IPS DF 19.7 (cell line): ENCODE measurements at regions not wholly inside any gene's neighbourhood (a gene's known extent, or its start where the extent isn't known, plus 50 kb on each side); places are given as distances from the start of the nearest gene placed in this dataset.

Experiments
- DNase-seq: peaks from one replicate; pipeline ENCODE4 v3.0.0-alpha.2; 2013; ENCODE audit warnings: low read depth, low spot score

DNA sequence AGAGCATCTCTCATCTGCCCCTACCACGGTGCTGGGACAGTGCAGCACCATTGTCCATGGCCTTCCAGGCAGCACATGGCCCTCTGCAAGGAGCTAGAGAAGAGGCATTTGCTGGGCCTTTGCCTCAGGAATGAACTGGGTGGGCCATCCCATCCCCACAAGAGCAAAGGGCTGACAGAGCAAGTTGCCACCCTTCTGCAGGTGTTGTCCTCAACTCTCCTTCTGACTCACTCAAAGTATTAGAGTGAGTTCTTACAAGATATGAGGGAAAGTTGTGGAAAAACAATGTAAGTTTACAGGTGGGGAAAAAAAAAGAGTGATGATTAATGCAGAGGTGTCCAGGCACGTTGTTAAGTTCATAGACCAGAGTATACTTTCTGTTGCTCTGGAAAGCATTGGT is 261.2 kb downstream of the SKIDA1 start:
- no peak for DNase-seq

DNA sequence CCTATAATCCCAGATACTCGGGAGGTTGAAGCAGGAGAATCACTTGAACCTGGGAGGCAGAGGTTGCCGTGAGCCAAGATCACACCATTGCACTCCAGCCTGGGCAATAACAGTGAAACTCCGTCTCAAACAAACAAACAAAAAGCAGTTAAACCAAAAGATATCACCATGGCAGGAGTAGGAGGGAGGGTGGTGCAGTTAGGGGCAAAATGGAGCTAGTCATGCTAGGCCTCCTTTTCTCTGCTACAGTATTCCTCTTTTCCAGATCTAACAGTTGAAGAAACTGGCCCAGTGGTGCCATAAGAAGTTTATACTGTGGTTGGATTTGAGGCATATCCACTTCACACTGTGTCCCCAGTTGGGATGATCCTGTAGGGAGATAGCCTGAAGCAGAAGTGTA is 261.6 kb downstream of the SKIDA1 start:
- DNase-seq, result no peak

DNA sequence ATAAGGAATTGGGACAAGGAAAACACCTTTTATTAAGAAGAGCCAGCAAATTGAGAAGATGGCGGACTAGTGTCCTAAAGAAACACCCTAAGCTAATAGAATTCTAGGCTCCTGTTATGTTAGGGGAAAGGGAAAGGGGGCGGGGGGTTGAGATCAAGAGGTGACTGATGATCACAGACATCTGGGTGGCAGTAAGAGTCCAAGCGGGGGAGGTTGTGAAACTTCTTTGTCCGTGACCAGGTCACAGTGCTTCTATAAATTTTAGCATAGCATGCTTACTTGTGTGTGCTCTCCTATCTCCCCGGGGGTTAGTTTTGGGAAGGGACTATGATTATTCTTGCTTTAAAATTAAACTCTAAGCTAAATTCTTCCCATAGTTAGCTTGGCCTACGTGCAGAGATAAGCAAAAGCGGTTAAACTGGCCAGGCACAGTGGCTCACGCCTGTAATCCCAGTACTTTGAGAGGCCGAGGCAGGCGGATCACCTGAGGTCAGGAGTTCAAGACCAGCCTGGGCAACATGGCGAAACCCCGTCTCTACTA is 262.1 kb downstream of the SKIDA1 start:
- no peak for DNase-seq

DNA sequence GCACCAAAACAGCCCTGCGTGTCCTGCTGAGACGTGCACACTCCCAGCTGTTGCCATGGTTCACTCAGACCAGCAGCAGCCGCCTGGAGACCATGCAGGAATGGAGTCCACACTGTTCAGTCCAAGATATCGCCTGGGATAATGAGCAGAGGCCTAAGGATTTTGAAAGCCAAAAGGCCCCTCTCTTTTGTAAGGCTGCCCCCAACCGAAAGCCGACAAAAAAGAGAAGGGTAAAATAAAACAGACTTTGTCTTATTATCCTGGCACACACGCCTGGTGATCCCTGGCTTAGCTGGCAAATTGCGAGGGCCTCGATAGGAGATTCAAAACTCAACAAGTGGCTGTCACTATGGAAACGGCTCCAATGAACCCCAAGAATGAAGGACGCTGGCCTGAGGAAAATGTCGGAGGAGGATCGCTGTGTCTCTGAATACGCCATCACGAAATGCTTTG is 263.6 kb downstream of the SKIDA1 start:
- DNase-seq, result no peak

DNA sequence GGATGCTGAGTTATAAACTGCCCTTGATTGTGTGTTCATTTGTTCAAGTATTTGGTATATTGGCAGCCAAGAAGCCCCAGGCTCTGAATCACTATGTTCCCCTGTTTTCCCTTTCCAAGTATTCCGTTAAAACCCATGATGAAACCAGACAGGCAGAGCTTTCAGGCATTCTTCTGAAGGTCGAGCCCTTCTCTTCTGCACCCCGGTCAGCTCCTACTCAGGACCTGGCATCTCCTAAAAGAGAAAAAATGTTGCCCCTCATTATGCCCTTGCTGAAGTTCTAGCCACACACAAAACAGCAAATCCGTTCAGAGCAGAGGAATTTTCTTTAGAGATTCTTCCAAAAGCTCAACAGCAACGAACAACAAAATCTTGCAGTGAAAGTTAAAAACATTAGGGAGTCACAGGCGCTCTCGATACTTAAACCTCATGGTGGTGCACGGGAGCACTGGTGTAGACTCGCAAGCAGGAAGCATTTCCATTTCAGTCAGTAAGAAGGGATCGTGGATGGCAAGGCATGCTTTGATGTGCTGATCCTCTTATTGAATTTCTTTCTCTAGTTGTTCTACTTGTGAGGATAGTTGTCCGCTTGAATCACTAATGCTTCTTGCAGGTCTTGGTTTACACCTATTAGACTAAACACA is 264.9 kb downstream of the SKIDA1 start:
- DNase-seq, result no peak

DNA sequence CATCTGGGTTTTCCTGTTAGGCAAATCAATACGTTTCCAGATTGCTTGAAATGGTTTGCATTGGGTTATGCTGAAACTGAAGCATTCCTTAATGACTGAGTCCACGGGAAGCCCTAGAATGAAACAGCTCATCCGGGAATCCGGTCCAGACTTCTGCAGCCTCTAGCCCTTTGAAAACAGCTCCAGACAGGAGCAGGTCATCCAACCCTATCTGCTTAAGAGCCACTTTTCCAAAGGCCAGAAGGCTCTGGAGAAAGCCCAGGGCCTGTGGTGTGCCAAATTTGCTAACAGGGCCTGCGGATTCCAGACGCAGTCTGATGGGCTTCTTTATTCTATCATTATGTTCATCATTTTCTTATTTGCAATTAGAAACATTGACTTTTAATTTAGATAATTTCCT is 265.4 kb downstream of the SKIDA1 start:
- no peak for DNase-seq

DNA sequence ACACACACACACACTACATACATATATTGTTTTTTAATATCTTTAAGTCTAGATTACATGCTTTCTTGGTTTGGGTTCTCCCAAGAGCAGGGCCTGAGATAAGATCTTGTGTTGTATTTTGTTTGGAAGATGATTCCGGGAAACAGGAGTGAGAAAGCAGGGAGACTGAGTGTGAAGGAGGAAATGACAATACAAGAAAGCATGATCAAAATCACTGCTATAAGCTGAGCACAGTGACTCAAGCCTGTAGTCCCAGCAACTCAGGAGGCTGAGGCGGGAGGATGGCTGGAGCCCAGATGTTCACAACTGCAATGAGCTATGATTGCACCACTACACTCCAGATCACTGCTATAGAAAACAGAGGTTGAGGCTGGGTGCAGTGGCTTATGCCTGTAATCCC is 267.6 kb downstream of the SKIDA1 start:
- no peak for DNase-seq

DNA sequence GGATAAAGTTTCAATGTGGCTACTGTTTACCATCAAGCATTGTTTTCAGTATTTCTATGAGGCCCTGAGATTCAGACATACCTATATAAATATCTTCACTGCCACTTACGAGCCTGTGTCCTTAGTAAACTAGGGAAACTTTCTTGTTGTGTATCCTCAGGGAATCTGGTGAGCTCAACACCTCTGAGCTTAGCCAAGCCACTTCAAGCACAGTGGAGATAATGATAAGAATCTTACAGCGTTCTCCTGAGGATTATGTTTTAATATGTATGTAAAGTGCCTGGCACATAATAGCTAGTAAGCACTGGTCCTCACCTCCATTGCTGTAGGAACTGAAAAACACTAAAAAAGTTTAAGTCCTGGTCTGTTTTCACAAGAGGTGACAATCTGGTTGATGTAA is 268.3 kb downstream of the SKIDA1 start:
- DNase-seq, result no peak

DNA sequence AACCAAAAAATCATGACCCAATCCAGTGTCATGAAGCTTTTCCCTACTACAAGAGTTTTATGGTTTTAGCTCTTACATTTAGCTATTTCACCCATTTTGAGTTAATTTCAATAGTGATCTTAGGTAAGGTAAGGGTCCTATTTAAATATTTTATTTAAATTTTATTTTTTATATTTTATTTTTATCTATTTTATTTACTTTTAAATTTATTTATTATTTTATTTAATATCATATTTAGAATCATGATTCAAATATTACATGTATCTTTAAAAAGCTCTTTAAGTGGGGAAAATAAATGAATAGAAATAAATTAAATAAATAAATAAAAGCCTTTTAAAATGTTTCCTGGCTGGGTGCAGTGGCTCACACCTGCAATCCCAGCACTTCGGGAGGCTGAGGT is 276.0 kb downstream of the SKIDA1 start:
- DNase-seq, result no peak

DNA sequence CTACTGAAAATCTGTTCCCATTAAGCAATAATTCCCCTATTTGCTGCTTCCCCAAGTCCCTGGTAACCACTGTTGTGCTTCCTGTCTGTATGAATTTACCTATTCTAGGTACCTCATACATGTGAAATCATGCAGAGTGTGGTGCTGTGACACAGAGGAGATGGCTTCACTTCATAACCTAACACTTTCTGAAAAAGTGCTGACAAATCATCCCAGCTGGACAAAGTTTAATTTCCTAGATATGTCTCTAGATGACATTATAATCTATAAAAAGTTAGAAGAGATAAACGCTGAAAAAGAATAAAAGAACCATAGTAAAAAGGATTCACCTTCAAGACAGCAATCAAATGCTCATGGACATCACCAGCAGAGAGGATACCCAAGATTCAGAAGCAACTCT is 277.9 kb downstream of the SKIDA1 start:
- no peak for DNase-seq

DNA sequence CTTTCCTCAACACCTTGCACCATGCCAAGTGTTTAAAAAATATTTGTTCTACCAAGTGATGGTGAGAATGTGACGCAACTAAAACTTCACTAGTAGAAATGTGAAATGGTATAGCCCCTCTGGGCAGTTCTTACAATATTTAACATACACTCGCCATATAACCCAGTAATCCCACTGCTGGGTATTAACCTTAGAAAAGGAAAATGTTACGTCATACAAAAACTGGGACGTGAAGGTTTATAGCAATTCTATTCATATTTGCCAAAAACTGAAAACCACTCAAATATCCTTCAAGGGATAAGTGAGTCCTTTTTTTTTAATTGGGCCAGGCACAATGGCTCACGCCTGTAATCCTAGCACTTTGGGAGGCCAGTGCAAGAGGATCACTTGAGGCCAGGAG is 279.3 kb downstream of the SKIDA1 start:
- no peak for DNase-seq

DNA sequence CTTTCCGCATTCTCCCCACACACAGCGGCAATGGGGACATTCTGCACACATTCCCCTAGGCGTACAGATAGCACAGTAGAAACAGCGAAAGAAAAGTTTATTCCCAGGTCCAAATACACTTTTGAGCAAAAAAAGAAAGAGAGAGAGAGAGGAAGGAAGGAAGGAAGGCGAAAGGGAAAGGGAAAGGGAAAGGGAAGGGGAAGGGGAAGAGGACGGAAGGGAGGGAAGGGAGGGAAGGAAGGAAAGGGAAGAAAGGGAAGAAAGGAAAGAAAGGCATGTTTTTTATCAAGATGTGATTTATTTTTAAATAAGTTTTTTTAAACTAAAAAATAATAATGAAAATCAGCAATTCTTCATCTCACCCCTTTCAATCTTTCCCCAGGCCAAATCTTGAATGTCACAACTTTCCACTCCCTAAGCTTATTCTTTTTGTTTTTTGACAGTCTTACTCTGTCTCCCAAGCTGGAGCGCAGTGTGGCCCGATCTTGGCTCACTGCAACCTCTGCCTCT is 281.7 kb downstream of the SKIDA1 start:
- no peak for DNase-seq

DNA sequence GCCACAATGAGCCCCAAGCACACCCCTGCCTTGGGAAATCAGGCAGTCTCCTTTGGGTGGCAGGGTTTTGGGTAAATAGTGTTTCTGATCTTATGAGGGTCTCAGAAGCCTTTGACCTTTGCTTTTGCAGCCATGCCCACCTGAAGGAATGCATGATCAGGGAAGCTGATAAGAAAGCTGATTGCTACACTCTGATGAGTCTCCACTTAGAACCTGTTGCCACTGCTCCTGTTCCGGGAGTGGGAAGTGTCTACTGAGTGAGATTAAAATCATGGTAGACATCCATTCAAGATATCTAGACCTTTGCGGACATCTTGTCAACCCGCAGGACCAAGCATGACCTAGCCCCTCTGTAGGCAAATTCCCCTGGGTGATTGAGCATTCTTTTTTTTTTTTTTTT is 282.6 kb downstream of the SKIDA1 start:
- no peak for DNase-seq

DNA sequence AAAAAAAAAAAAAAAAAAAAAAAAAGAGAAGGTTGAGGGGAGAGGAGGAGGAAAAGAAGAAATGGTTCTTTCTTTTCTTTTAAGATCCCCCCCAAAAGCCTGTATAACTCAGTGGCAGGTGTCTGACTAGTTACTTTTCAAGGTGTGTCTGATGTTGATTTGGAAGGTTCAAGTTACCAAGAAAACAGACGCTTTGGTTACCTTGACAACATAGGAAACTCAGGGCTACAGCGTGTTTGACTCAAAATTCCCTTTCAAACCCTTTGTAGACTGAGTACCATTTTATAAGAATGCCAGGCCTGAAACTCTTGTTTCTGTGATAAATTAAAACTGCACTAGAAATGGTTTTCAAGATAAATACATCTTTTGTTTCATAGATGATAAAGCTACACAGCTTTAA is 286.8 kb downstream of the SKIDA1 start:
- DNase-seq, result no peak

DNA sequence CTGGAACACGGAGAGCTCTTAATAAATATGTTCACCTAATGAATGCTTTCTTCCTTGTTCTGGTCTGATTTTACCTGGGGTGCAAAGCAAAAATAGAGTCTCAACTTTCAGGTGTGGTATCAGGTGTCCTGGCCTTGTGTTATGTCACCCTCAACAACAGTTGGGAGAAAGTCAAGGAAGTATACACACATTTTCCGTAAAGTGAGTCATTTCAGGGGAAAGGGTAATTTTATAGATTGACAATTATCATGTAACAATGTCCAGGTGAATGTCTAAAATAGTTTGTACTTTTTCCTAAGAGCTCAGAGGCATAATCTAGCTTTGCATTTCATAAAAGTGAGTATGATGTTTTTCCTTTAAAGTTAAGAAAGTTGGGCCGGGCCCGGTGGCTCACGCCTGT is 287.4 kb downstream of the SKIDA1 start:
- no peak for DNase-seq

DNA sequence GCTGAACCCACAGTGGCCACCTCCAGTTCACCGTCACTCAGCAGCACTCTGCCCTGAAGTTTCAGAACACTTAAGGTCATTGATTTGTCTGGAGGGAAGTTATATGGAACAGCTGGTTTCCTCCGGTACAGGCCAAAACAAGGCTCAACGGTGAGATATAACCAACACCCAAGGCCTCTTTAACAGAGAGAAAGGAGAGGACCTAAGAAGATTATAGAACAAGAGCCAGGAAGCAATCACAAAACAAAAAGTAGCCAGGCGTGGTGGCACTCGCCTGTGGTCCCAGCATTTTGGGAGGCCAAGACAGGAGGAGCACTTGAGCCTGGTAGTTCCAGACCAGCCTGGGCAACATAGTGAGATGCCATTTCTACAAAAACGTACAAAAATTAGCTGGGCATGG is 290.7 kb downstream of the SKIDA1 start:
- DNase-seq, result no peak

DNA sequence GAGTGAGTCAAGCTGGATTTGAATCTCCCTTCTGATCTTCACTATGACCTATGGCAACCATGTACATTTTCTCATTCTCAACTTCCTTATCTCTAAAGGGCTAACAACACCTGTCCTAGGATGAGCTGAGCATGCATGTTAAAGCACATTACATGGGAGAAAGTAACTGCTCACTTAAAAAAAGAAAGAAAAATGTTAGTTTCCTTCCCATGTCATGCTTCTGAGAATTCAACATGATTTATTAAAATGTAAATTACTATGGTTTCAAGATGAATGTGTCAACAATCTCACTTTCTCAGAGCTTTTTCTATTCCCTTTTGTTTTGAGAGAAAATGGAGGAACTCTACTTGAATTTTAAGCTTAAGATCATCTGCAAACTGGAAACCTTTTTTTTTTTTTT is 295.3 kb downstream of the SKIDA1 start:
- no peak for DNase-seq

DNA sequence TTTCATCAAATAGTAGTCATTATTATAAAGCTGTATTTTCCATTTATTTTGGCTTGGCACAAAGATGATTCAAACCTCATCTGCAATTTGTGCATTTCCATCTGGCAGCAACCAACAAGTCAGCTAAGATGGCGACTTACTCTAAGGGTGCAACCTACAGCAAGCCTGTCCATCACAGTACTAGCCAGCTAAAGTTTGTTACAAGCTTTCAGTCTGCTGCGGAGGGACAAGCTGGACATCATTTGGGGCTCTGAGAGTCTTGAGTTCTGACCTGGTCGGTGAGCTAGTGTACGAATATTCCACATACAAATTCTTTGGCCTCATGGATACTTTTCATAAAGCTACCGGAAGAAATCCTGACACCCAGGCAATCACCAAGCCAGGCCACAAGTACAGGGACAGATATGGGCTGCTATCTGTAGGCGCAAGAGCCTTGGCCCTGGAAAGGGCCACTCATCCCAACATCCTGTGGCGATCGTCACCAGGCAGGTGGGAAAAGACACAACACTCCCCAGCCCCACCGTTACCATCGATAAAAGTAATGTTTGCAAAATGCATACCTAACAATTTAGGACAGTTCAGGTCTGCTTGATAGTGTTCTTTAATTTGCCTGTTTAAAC is 307.6 kb downstream of the SKIDA1 start:
- DNase-seq, result no peak

DNA sequence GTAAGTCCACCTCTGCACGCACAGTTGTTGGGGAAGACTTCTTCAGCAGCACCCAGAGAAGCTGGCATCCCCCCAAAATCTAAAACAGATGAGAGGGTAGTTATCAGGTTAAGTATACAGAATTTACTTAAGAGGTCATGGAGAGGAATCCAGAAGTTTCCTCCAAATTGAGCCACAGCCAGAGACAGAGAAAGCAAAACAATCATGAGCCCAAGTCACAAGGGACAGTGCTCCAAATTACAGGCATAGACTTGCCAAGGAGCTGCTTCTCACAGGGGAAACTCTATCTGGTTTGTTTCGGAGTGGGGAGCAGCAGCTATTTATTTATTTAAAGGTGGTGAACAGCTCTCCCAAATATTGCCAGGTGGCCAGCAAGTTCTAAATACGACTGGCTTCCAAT is 308.4 kb downstream of the SKIDA1 start:
- no peak for DNase-seq

DNA sequence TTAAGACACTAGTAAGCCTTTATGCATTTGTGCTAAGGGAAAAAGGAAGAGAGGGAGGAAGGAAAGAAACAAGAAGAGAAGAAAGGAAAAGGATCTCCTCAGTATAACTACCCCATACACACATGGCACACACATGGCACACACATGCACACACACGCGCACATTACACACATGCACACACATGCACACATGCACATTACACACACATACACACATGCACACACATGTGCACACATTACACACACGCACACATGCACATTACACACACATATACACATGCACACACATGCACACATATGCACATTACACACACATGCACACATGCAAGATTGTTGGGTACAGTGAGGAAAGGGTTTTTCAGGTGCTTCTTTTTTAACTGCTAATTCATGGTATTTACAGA is 311.2 kb downstream of the SKIDA1 start:
- DNase-seq, result no peak

DNA sequence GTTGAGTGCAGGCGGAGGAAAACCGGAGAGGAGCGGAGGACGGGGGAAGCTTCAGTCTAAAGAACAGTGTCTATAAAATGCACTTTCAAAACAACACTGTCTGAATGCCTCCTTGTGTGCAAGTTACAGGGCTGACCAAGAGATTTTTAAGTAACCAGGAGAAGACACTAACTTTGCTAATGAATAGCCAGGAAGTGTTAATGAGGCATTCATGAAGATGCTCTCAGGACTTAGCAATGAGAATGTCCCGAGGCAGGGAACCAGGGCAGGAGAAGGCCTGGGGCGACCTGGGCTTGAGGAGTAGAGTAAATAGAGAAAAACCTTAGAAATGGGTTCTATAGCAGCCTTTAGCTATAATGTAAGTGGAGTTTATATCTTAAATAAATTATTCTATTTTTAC is 312.1 kb downstream of the SKIDA1 start:
- no peak for DNase-seq

DNA sequence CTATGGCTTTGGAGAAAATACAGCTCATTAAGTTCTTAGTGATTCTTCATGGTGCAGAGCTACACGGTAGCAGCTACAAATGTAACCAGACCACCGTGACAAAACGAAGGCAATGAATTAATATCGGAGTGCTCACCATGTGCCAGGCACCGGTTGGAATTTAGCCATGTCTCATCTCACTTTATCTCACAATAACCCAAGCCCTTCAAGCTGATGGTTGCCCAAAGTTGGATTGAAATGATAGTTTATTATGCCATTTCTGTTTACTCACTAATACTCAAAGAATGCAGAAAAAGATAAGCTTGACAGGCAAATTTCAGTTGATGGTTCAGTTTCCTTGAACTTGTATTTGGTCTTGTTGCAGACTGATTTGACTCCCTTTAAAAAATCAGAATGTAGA is 312.6 kb downstream of the SKIDA1 start:
- DNase-seq, result no peak

DNA sequence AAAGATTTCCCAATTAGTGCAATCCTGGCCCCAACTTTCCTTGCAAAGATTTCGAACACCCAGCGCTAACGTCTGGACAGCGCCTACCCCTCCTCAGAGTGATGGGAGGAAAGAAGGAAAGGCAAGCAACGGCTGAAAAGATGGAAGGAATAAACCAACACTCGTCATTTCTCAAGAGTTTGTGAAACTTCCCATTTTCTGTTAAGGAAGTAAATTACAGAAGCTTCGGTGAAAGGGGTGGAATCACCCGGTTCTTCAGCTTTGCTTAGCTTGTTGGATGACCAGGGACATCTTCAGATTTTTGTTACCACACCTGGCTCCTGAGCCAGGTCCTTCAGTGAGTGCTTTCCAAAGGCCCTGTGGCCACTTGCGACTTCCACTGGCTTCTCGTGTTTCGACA is 313.1 kb downstream of the SKIDA1 start:
- no peak for DNase-seq
